Gastroesophageal sphincter (tissue), 3 donors: ENCODE measurements at regions not wholly inside any gene's neighbourhood (a gene's known extent, or its start where the extent isn't known, plus 50 kb on each side); places are given as distances from the start of the nearest gene placed in this dataset.

Experiments used
- POLR2A ChIP-seq, 2 donors: fragments of 450-650 bp; IDR thresholded peaks; one replicate each; pipeline ENCODE4 v1.6.1; 2017; ENCODE audit warnings: antibody characterized with exemption in 2 of 2, mild to moderate bottlenecking in 2 of 2, moderate library complexity in 1 of 2
- TF ChIP-seq, protein P1 (sequence below), 4 experiments: fragments of 200-600 bp in 2 of 4; fragments of 450-650 bp in 2 of 4; sonication (generic) in 1 of 4; IDR thresholded peaks; one replicate each; pipeline ENCODE4 v1.5.1; 2017 to 2019; ENCODE audit warnings: antibody characterized with exemption in 4 of 4, mild to moderate bottlenecking in 2 of 4, moderate library complexity in 2 of 4

DNA sequence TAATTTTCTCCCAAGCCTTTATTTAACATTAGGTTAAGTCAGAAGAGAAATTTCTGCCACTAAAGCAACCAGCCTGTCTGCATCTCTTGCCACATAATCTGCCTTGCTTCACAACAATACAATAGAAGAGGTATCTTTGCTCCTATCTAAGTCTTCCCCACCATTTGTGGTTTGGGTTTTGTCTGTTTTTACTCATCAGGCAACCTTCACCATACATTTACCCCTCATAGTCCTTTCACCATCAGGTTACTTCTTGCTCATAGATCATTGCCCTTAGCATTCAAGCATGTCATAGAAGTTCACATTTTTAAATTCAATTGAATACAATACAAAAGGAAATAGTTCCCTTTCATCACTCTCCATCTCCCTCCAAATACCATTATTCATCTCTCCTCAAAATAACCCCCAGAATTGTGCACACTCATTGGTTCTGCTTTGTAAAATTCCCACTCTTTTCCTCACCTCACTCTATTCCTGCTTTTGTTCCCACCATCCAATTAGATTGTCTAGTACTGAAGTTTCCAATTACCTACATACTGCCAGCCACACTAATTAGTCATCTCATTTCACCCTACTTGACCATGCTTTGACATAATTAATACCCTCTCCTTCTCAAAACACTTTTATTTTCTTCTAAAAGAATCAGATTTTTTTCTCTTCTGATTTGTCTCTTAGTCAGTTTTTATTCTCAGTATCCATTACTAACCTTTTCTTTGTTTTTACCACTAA lies 1957.0 kb upstream of the AGA start:
- TF ChIP-seq, protein P1, sequence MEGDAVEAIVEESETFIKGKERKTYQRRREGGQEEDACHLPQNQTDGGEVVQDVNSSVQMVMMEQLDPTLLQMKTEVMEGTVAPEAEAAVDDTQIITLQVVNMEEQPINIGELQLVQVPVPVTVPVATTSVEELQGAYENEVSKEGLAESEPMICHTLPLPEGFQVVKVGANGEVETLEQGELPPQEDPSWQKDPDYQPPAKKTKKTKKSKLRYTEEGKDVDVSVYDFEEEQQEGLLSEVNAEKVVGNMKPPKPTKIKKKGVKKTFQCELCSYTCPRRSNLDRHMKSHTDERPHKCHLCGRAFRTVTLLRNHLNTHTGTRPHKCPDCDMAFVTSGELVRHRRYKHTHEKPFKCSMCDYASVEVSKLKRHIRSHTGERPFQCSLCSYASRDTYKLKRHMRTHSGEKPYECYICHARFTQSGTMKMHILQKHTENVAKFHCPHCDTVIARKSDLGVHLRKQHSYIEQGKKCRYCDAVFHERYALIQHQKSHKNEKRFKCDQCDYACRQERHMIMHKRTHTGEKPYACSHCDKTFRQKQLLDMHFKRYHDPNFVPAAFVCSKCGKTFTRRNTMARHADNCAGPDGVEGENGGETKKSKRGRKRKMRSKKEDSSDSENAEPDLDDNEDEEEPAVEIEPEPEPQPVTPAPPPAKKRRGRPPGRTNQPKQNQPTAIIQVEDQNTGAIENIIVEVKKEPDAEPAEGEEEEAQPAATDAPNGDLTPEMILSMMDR (IDR thresholded peaks at IDR 0.05) = no peak
- no peak for TF ChIP-seq POLR2A (IDR thresholded peaks at IDR 0.05)
